ENCODE measurements at regions not wholly inside any gene's neighbourhood (a gene's known extent, or its start where the extent isn't known, plus 50 kb on each side); places are given as distances from the start of the nearest gene placed in this dataset.

GRCh38 chr12:97756066-97756666, 293.6 kb downstream of the RMST start:
- TF ChIP-seq CTCF (IDR thresholded peaks at IDR 0.05; ENCODE audit: low read length) (no peak), EZH2 (optimal IDR thresholded peaks at IDR 0.05; ENCODE audit: low read depth, low read length) (no peak), EZH2phosphoT487 (IDR thresholded peaks at IDR 0.05; ENCODE audit: low read length) (no peak)
